GM08714 (cell line): ENCODE measurements at regions not wholly inside any gene's neighbourhood (a gene's known extent, or its start where the extent isn't known, plus 50 kb on each side); places are given as distances from the start of the nearest gene placed in this dataset.
"Not testable (repeated sequence)": the region's sequence is repeated elsewhere in the genome, so short reads cannot be mapped to it uniquely, and the experiment has no call there.

Experiments used
- H3K4me3 ChIP-seq: fragments of 200-500 bp; sonication (Bioruptor generic); 2 replicates; pipeline ENCODE4 v1.5.1; 2014; ENCODE audit warnings: mild to moderate bottlenecking, low read length, inconsistent platforms
- ZNF274 ChIP-seq: IDR thresholded peaks from 2 replicates; pipeline ENCODE4 v1.6.1; 2012; ENCODE audit warnings: mild to moderate bottlenecking, low read depth, low read length

DNA sequence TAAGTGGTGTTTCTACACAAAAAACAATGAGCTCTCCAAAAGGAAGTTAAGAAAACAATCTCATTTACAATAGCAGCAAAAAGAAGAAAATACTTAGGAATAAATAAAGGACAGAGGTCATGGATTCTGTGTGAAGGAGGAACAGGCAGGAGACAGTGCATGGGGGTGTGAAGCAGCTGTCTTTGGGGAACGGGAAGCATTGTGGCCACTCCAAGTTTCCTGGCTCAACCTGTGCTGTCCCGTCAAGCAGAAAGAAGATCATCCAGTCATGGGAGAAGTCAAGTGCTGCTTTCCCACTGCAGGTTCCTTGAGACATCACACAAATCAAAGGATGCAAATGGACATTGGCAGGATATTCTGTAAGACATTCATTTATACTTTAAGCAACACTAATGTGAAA lies 66.1 kb upstream of the MAML3 start:
- no peak for TF ChIP-seq ZNF274
- no peak overlapping the region for H3K4me3 ChIP-seq

- no peak overlapping the region for H3K4me3 ChIP-seq
- TF ChIP-seq ZNF274 = no peak
Observed at GRCh38 chr4:140219567-140219966, 65.6 kb upstream of the MAML3 start.

DNA sequence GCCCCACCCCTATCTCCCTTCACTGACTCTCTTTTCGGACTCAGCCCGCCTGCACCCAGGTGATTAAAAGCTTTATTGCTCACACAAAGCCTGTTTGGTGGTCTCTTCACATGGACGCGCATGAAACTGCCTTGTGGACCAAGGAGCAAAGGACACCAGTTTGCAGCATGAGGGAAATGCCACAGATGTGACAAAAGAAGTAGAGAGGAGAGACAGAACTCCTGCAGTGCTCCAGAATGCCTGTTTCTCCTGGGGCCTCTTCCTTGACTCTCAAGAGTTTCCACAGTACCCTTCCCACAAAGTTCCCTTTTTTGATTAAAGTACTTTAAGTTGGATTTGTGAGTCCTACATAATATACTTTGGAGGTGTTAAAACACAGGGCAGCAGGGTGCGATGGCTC lies 65.1 kb upstream of the MAML3 start:
- H3K4me3 ChIP-seq = not testable (repeated sequence)

GRCh38 chr4:140213749-140214148 lies 59.8 kb upstream of the MAML3 start:
- no peak for TF ChIP-seq ZNF274
- H3K4me3 ChIP-seq = no peak overlapping the region

DNA sequence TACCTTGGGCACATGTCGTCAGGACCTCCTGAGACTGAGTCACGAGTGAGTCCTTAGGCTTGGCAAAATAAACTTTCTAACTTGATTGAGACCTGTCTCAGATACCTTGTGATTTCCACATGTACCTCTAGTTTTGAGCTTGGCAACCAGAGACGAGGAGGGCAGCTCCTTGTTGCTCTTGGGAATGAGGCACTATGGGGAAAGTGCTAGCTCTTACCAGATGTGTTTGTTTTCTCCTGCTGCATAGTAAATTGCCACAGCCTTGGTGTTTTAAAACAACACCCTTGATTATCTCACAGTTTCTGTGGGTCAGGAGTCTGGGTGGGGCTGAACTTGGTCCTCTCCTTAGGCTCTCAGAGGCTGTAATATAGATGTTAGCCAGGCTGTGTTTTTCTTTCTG lies 59.1 kb upstream of the MAML3 start:
- H3K4me3 ChIP-seq = no peak overlapping the region
- no peak for TF ChIP-seq ZNF274

GRCh38 chr4:140212646-140213045 lies 58.7 kb upstream of the MAML3 start:
- no peak for TF ChIP-seq ZNF274
- no peak overlapping the region for H3K4me3 ChIP-seq

DNA sequence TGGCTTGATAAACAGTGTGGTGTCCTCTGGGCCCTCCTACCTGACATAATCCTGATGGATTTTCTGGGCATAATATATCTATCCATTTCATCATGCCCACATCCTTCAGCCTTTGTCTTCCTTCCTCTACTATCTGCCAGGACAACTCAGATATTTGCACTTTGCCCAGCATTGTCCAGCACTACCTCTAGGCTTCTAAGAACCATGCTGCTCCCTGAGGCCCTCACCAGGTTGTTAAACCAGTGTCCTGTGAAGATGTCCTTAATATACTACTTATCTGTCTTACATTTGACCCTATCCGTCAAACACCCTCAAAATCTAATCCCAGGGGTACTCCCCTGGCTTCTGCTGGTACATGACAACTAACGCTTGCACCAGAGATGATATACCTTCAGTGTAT lies 58.2 kb upstream of the MAML3 start:
- TF ChIP-seq ZNF274 = no peak
- no peak overlapping the region for H3K4me3 ChIP-seq

- no peak overlapping the region for H3K4me3 ChIP-seq
- no peak for TF ChIP-seq ZNF274
Observed at GRCh38 chr4:140211693-140212092, 57.7 kb upstream of the MAML3 start.

DNA sequence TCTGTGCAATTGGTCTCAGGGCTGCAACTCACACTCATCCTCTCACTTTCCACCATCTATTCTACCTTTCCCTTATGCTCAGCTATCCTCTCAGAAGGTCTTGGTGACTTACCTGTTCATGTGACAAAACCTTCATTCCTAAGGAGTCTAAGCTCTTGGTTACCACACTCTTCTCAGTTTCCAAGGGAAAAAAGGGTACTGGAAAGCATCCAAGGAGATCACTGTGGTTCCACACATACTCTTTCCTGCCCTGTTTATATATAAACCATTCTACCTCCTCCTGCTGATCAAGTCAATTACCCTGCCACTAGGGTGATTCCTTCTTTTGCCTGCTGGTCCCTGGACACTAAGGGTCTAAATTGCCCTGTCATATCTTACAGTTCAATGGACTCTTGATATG lies 57.2 kb upstream of the MAML3 start:
- no peak for TF ChIP-seq ZNF274
- no peak overlapping the region for H3K4me3 ChIP-seq

- no peak overlapping the region for H3K4me3 ChIP-seq
- TF ChIP-seq ZNF274 = no peak
Observed at GRCh38 chr4:140208921-140209320, 54.9 kb upstream of the MAML3 start.
